ENCODE measurements at regions not wholly inside any gene's neighbourhood (a gene's known extent, or its start where the extent isn't known, plus 50 kb on each side); places are given as distances from the start of the nearest gene placed in this dataset.

- no peak for TF ChIP-seq CTCF (IDR thresholded peaks at IDR 0.05)
- ATAC-seq (ENCODE audit: low FRiP score) (no peak), DNase-seq (ENCODE audit: low spot score) (no peak)
Measured at GRCh38 chr6:122140031-122140430, 259.4 kb upstream of the HSF2 start.

- ATAC-seq (ENCODE audit: low FRiP score) (no peak), DNase-seq (ENCODE audit: low spot score) (no peak)
- TF ChIP-seq CTCF (IDR thresholded peaks at IDR 0.05) = no peak
Measured at GRCh38 chr6:122141246-122141645, 258.2 kb upstream of the HSF2 start.

DNA sequence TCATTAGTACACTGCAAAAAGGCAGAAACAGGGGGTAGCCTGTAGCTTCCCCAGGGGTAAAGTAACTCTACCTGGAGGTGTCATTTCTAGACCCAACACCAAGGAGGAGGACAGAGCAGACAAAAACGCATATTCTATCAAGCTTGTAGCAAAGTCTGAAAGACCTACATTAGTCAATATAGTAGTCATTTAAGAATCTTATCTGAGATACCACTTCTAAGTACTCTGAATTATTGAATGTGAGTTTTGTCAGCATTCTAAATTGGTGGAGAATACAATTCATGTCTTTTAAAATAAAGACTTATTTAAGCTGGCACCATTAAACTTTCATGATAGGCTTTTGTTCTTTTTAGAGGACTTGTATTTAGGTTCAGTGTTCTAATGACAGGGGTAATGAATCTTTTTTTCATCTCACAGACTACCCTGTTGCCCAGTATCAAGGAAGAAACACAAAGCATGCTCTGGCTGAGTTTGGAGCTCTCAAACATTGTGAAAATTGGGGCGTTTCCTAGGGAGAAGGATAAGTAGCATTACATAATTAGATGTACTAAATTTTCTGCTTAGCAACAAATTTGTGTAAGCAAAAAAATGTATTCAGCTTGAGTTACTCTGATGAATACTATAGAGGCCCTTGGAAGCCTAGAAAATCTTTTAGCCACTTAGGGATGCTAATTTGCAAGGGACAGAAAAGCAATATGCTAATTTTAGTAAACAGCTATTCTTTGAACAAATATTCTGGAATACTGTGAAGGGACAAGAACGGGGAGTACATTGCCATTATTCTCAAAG is 255.4 kb upstream of the HSF2 start:
- TF ChIP-seq CTCF (IDR thresholded peaks at IDR 0.05) = no peak
- ATAC-seq (ENCODE audit: low FRiP score) = no peak
- no peak for DNase-seq (ENCODE audit: low spot score)

GRCh38 chr6:122145246-122145645 is 254.2 kb upstream of the HSF2 start:
- TF ChIP-seq CTCF (IDR thresholded peaks at IDR 0.05) = no peak
- DNase-seq (ENCODE audit: low spot score) (no peak), ATAC-seq (ENCODE audit: low FRiP score) (no peak)

DNA sequence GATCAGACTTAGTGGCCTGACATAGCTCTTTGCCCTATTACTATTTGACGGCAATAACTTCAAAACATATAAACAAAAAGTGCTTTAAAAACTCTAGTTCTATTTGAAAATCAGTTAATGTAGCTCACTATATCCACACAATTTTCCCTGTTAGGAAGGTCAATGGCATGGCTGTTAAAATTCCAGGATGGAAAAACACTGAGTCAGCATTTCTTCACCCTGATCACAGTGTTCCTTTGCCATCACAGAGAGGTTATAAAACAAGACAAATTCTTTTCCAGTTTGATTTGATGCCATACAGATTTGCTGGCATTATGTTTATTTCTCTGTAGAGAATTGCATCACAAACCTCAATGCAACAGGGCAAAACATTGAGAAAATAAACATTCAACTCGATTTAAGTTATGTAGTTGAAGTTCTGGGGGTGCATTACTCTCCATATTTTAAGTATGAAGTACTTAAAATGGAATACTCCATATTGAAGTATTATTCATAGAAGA is 253.7 kb upstream of the HSF2 start:
- no peak for TF ChIP-seq CTCF (IDR thresholded peaks at IDR 0.05)
- DNase-seq (ENCODE audit: low spot score) = no peak

GRCh38 chr6:122147291-122147690 is 252.2 kb upstream of the HSF2 start:
- ATAC-seq (ENCODE audit: low FRiP score) = no peak

More for the DNA sequence above, 253.7 kb upstream of the HSF2 start:
- no peak for ATAC-seq (ENCODE audit: low FRiP score)

More at GRCh38 chr6:122147291-122147690, 252.2 kb upstream of the HSF2 start:
- no peak for DNase-seq (ENCODE audit: low spot score)
- no peak for TF ChIP-seq CTCF (IDR thresholded peaks at IDR 0.05)

Data from omental fat pad (tissue), 3 donors.